ENCODE measurements at regions not wholly inside any gene's neighbourhood (a gene's known extent, or its start where the extent isn't known, plus 50 kb on each side); places are given as distances from the start of the nearest gene placed in this dataset.
A peak's percentile ranks its signal among the peaks of the same experiment; 100 is the strongest.

DNA sequence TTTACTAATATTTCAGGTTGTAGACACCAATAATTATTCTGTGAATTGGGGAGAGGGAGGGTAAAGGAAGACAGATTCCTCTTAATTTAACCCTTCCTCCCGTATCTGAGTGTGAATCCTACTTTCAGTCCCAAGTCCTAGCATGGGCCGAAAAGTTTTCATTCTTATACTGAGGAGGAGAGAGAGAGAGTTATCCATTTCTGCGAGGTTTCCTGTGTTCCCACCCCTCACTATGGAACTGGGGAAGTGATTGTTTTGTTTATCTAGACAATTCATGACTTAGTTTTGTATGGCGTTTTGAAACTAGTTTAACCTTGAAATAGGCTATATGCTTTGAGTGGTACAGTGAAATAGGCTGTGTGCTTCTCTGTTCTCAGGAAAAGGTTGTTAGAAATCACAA is 134.0 kb upstream of the DPYD start:
- FAIRE-seq = no peak

DNA sequence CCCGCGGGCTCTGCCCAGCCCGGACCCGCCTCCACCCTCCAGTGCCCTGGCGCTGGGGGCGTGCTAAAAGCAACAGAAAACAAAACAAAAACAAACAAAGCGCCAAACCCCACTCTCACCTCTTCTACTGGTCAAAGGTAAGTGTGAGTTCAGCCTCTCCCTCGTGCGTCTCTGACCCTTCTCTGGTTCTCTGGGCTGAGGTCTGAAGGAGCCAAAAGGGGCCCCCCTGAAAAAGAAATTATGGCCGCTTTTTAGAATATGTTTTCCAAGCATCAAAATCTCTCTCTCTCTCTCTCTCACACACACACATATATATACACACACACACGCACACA is 133.5 kb upstream of the DPYD start:
- FAIRE-seq = no peak

DNA sequence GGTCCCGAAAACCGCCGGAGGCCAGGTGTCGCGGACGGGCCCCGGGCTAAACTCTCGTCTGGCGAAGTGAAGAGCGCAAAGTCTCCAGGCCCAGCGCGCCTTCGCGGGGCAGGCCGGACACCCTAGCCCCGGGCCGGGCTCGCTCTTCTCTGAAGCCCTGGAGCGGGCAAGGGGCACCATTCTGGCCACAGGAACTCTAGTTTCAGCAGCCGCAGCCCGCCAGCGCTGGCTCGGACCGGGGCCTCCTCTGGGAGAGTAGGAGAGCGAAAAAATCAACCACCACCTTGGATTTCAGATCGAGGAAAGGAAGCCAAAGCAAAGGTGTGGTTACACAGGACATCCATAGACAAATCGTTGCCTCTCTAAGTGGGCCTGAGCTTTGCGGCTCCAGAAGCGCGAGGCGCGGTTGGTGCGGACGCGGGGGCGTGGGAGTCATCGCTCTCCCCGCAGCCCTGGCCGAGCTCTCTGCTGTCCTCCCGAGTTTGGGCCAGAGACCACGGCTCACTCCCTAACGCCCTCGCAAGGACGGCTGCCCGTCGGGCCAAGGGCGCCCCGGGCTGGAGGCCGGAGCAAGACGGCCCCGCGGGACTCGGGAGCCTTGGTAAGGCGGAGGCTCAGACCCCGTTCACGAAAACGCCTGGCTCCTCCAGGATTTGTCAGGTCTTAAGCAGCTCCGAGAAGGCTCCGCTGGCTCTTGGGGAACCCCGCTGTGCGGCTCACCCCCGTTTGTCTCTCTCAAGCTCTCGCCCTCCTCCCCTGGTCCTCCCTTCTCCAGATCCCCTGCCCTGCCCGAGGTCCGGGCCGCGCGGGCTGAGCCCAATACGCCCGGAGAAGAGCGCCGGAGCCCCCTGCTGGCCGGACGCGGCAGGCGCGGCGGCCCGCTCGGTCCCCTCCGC is 132.9 kb upstream of the DPYD start:
- no peak for FAIRE-seq

DNA sequence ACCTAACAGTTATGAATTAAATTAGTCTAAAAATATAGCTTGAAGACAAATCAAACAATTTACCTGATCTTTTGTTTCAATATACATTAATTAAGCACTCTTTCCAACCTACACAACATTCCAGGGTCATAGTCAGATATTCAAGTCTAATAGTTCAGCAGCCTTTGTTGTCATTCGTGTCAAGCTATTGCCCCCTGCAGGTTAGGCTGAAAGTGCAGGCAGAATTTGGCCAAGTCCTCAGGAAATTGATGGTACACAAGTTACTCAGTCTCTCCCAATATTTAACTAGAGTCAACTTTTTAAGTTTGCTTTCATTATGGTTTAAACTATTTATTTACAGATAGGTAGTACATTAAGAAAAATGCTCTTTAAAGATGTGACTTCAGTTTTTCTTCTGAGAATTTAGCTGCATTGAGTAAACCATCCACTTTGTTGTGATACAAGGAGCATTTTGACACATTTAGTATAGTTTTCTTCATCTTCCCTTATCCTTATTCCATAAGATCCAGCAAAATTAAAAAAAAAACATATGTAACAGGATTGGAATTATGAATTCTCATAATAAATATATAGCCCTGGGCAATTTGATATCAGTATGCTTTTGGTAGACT is 130.3 kb upstream of the DPYD start:
- peak; percentile 91 for FAIRE-seq

DNA sequence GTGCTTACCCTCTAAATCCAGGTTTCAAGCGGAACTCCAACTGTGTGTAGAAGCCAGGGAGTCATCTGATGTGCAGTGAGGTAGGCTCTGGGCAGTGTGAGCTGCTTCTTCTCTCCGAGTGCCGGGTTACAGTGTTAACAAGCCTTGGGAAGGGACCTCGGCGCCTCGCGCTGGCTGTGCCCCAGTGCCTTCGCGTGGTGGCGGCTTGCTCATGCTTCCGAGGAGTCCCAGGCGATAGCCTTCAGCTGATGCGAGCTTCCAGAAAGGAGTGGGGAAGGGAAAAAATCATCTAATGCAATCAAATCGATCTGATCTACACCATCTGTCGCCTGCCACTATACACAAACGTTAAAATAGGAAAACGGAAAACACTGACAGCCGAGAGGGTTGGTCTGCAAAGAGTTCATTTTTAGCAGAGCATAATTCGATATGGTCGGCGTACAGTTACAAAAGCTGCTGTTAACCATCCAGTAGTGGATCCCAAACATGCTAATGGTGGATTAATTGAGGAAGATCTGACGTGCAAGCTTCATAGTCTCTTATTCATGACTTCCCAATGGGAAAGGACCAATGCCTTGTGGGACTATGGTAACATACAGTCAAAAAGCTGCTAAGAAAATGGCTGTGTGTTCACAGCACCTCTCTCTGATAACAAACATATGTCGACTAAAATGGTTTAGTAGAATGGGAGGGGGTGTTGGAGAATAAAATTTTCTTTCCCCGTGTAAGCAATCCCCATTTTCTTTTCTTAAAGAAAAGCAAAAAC is 128.7 kb upstream of the DPYD start:
- FAIRE-seq = no peak

DNA sequence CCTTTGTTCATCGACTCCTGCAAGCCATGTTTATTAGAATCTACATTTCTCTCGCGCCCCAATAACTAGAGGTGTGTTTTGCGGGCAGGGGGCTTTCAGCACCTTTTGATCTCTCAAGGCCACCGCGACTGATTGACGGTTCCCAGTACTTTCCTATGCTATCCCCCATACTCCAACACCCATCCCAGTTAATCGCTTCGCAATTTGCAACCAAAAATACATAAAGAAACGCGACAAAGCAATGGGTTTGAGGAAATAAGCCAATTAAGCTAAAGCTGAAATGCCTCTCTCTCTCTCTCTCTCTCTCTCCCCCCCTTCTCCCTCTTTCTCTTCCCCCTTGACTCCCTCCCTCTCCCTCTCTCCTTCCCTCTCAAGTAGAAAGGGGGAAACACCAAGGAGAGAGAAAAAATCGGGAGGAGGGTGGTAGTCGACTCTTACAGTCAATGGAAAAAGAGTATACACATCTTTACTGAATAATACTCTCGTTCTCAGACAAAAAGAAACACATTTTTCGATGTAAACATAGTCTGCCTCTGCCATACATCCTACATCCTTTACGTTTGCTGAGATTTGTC is 128.0 kb upstream of the DPYD start:
- FAIRE-seq = no peak

DNA sequence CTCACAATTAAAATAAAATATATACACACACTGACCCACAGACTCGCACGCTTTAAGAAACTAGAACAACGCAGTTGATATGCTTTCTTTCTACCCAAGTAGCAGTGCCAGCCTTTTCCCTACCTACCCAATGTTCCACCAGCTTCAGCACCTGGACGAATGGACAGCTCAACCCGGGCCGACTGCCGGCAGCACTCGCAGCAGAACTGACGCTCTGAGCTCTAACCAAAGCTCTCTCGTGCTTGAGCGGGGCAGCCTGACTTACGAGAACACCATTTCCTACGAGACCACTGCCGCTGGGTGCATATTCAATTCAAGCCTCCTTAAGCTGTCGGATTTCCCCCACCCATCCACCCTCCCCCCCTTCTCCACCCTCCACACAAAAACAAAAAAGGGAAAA is 127.4 kb upstream of the DPYD start:
- no peak for FAIRE-seq

DNA sequence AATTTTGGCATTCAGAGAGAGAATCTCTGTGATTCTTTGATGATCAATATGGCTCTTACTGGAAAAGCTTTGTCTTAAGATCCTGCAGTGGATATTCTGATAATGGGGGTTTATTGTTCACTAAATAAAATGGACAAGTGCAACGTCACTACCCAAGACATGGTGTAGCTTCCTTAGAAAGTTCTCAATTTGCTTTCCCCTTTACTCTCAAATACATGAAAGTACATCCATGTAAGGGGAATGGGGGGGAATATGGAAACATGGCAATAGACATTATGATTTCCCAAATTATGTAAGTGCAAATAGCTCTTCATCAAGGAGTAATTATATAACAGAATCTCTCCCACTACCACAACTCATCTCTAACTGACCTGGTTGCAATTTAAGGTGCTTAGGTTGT is 126.3 kb upstream of the DPYD start:
- no peak for FAIRE-seq

DNA sequence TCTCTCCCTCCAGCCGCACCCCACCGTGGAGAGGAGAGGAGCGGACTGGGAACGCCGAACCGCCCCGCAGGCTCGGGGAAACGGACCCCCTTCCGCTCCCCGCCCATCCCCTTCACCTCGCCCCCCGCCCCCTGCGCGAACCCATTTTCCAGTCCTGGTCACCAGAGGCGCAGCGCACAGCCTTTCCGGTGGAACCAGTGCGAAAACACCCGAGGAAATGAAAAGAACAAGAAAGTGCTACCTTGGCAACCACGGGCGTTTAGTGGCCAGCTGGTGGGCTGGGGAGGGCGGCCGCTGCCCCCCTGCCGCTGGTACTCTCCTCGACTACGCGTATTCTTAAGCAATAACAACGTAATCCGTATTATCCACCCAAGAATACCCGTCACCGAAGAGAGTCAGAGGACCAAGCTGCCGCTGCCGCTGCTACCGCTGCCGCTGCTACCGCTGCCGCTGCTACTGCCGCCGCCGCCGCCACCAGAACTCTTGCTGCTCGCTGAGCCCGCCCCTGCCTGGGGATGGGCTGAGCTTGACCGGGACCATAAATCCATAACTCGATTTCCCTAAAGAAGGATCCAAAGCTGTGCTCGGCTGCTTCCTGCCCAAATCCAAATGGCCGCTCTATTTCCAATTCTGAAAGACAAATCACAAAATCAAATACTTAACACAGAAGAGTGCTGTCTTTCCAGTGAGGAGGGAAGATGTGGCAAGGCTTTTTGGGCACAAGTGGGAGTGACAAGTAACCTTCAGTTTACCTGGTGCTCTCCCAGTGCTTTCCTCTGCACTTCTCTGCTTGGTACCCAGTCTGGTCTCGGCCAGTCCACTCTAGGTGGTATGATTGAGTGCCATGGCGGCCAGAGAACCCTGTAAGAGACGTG is 125.2 kb upstream of the DPYD start:
- FAIRE-seq = no peak

DNA sequence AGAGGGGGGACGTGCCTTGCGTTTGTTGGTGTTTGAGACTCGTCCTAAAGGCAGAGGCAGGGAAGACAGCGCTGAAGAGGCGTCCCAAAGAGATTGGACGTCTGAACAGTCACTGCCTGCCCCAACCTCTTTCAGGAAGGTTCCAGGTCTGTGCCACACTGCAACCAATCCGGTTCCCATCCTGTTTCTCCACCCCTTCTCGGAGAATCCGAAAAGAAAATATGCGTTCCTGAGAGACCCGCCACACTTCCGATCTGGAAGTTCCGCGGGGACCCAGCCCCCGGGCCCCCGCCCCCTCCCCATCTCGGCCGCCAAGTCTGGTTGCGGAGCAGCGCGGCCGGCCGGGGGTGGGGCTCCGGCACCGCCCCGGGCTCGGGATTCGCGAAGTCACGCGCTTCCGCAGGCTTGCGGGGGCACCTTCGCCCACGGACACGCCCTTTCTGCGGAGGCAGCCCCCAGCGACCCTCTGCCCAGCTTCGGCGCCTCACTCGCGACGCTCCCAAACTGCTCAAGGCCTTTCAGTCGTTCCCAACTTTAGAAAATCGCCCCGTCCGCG is 124.5 kb upstream of the DPYD start:
- FAIRE-seq = no peak

DNA sequence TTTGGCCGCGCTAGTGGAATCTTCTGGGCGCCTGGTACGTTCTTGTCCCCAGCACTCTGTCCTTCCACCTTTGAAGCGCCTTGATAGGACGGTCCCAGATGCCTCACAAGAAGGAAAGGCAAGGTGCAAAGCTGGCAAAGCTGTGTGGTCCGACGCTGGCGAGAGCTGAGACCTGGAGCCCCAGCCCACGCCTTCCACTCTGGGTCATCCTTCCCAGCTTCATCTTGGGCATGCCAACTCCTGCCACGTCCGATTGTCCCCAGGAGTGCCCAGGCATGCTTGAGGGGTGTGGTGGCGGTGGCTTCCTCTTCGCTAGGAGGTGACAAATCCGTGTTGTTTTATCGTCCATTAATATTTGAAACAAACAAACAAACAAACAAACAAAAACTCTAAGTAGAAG is 123.9 kb upstream of the DPYD start:
- no peak for FAIRE-seq

DNA sequence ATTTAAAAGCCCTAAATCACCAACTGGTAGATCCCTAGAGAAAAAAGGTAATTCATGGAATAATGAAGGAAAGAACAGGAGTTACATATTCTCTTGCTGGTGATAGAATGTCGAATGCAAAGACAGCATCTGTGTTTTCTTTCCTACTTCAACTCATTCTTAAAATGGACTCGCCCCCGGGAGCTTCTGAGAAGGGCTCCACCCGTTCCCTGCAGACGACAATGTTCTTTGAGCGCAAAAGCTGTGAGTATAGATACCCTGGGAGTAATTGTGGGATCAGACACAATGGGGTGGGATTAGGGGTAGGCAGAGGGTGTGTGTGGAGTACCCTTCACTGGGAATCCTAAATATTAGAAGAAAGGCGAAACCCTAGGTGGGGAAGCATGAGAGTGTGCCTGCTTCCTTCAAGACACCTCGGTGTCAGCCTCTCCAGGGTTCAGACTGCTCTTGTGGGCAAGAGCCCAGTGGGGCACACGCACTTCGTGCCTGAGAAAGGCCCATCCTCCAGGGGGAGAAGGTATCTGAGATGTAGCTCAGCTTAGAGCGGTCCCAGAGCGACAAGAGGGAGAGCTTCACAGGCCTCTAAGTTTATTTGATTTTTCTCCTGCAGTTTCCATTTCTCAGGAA is 123.3 kb upstream of the DPYD start:
- no peak for FAIRE-seq

DNA sequence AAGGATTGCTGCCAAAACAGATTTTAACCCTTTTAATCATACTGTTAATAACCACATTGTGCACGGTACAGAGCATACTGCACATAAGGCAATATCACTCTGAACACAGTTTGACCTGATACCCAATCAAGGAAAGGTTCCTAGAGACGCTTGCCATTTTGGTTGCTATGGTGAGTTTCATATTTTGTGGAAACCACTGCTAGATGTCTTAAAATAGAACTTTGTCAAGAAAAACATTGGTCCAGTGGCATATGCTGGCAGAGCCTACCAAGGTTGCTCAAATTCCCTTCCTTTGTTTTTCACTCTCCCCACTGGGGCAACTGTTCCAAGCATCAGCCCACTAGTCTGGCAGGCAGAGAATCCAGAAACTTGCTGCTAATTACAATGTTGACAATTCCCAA is 114.8 kb upstream of the DPYD start:
- no peak for FAIRE-seq

DNA sequence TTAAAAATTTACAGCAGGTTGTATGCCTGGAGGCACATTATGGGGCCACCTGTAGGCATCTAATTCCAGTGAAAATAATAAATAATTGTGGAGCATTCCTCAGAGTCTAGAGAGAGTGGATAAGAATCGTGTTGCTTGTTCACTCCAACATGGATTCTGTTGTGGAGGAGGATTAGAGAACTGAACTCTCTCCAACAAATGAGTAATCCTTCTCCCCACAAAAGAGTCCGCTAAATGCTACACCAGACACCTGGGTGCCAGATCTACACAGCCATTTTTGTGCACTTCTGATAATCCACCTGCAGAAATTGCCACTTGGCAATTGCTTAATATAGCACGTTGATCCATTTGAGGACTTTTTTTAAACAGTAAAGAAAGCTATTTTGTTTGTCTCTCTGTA is 113.7 kb upstream of the DPYD start:
- FAIRE-seq = no peak

DNA sequence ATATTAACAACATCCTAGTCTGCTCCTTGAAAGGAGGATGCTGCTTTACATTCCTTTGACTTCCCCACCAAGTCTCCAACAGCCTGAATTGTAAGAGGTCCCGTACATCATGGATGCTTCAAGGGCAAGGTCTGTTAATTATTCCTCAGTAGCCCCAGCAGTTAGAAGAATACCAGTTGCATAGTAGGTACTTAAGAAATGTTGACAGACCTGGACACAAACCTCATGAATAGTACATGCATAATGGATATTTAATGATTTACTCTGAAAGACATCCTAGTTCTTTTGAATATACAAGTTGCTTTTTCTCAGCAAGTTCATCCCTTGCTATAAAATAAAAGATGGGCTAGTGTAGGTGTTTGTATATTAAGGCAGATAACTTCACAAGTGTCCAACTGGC is 112.1 kb upstream of the DPYD start:
- no peak for FAIRE-seq

DNA sequence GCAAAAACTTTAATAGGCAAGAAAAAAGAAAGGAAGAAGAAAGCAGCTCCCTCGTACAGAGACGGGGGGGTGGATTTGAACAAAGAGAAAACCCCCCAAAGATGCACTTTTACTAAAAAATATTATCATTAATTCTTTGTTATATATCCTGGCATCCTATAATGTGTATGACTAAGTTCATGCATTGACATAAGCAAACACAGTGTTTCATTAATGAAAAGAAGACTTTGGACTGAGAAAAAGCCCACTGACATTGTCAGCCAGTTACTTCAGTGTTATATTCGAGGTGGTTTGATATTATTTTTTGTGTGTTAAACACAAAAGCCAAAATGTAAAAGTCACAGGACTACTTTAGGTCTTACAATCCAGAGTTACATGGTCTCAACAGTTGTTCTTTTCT is 110.1 kb upstream of the DPYD start:
- no peak for FAIRE-seq

DNA sequence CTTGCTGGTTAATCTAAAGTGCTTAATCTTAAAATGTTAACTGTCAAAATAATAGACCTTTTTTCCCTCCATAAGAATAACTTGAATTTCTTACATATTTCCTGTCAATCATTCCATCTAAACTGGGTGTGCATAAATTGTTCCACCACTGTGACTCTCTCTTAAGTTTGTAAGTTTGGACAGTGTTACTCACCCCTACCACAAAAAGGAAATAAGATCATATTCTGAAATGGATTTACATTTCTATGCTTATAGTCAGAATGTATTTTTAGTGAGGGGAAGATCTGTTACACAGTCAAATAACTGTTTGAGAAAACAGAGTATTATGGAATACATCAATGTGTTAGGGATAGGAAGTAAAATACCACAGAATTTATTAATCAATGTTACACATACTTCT is 109.6 kb upstream of the DPYD start:
- no peak for FAIRE-seq

DNA sequence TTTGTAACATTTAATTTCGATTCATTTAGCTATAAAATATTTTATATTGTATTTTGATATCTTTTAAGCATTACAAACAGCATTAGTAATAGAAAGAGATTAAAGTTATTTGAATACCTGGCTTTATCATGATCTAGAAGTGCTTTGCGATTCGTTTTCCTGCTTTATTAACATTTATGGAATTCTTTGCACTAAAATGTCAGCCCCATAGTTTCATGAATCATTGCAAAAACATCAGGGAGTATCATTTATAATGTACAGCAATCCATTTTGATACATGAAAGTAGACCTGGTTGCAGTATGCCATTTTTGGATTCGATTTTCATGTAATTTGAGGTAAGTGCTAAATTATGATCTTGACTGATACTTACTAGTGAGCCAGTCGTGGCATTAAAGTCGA is 108.0 kb upstream of the DPYD start:
- FAIRE-seq = no peak

DNA sequence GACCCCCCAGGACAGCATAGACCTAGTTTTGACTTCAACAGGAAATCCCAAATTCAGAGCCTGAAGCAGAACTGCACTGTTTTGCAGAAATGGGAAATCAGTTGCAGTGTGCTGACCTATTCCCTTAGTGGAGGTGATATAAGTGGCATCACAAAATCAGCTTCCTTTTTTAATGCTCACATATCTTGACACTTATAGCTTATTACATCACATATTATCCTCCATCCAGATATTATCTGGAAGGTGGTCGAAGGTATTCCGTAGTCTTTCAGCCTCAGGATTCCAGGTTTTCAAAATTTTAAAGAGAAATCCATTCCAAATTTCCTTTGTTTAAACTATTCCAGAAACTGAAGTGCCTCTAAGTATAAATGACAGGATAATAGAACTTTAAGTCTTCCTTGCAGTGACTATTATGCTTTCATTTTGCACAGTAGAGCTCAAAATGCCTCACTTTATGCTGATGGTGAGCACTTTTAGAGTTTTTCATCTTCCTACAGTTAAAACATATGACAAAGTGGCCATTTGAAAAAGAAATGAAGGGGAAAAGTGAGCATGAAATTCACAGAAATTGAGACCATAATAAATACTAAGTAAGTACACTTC is 106.4 kb upstream of the DPYD start:
- no peak for FAIRE-seq

DNA sequence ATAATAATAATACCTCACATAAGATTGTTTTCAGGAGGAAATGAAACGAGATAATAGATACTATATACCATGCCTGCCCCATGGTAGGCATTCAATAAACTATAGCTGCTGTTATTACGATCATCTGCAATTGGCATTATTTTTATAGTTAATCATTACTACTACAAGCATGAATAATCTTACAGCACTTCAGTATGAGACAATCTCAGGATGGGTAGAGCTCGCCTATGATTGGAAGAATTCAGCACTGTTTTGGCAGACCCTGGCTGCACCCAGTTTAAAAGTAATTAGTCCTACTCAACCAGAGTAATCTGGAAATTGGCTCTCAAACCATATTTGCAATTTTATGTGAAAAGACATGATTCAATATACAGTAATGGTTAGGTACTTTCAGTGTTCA is 105.0 kb upstream of the DPYD start:
- FAIRE-seq = no peak

DNA sequence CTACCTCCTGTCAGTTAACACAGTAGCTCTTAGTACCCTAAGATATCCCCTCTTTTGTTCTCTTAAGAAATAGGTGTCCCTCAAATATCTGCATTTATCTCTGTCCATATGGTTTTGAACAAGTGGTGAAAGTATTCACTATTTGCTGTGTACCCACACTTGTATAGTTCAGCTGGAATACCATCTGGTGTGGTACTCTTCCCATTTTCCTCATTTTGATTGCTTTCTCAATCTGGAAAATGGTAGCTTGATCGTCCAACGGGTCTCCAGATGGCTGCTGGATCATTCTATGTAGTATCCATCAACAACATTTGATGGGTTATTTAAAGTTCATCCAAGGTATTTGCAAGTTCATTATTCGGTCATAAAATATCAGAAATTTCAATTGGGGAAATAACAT is 100.3 kb upstream of the DPYD start:
- no peak for FAIRE-seq

DNA sequence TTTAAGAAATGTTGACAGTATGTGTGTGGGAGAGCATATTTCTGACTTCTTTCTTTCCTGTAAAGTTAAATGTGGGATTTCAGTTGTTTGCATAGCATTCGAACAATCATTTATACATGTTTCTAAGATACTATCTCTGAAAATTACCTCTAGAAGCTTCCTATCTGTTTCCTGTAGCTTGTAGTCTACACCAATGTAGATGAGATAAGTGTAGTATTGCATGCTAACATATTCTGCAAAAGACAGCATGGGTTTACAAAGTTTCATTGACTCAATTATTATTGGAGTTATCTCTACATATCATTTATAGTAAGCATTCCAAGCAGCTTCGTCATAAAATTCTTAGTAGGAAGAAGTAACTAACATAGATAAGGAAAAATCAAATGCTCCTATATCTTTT is 98.9 kb upstream of the DPYD start:
- no peak for FAIRE-seq
